Spleen (tissue), 11 donors: ENCODE measurements at regions not wholly inside any gene's neighbourhood (a gene's known extent, or its start where the extent isn't known, plus 50 kb on each side); places are given as distances from the start of the nearest gene placed in this dataset.
"Not testable (repeated sequence)": the region's sequence is repeated elsewhere in the genome, so short reads cannot be mapped to it uniquely, and the experiment has no call there.

Experiments
- DNase-seq: peaks from one replicate; pipeline ENCODE4 v3.0.0-alpha.2; 2020
- H3K27ac ChIP-seq, 8 donors: fragments of 200-600 bp; sonication (generic) in 7 of 8; 1 replicate in 4 of 8; 2 replicates in 4 of 8; pipeline versions ENCODE4 v1.5.0 to v1.8.0; 2016 to 2021; ENCODE audit warnings: inconsistent platforms in 4 of 8, mild to moderate bottlenecking in 4 of 8, moderate library complexity in 1 of 8
- H3K27me3 ChIP-seq, 7 donors: fragments of 200-600 bp; sonication (generic) in 6 of 7; replicated peaks in 1 of 7; 1 replicate in 4 of 7; 2 replicates in 3 of 7; pipeline versions ENCODE4 v1.5.0 to v1.8.0; 2016 to 2021; ENCODE audit warnings: inconsistent platforms in 3 of 7, mild to moderate bottlenecking in 1 of 7
- H3K36me3 ChIP-seq, 6 donors: fragments of 200-600 bp; sonication (generic) in 5 of 6; 1 replicate in 4 of 6; 2 replicates in 2 of 6; pipeline versions ENCODE4 v1.5.0 to v1.8.0; 2016 to 2021; ENCODE audit warnings: inconsistent platforms in 2 of 6
- H3K4me1 ChIP-seq, 6 donors: fragments of 200-600 bp; sonication (generic) in 5 of 6; 1 replicate in 3 of 6; 2 replicates in 3 of 6; pipeline versions ENCODE4 v1.5.0 to v1.8.0; 2016 to 2021; ENCODE audit warnings: inconsistent platforms in 3 of 6
- H3K4me3 ChIP-seq, 8 donors: fragments of 200-600 bp; sonication (generic) in 7 of 8; 1 replicate in 4 of 8; 2 replicates in 4 of 8; pipeline versions ENCODE4 v1.5.0 to v1.8.0; 2016 to 2021; ENCODE audit warnings: inconsistent platforms in 4 of 8, mild to moderate bottlenecking in 4 of 8, moderate library complexity in 2 of 8
- H3K9me3 ChIP-seq, 8 donors: fragments of 200-600 bp; sonication (generic) in 7 of 8; 1 replicate in 4 of 8; 2 replicates in 4 of 8; pipeline versions ENCODE4 v1.5.0 to v1.8.0; 2016 to 2021; ENCODE audit warnings: inconsistent platforms in 4 of 8
- CTCF ChIP-seq, 11 experiments: fragments of 200-600 bp in 7 of 11; fragments of 450-650 bp in 4 of 11; sonication (generic) in 4 of 11; IDR thresholded peaks in 8 of 11; conservative IDR thresholded peaks in 3 of 11; 1 replicate in 7 of 11; 2 replicates in 4 of 11; pipeline versions ENCODE4 v1.4.0 to v1.8.0; 2016 to 2021; ENCODE audit warnings: antibody characterized with exemption in 11 of 11, inconsistent platforms in 4 of 11, mild to moderate bottlenecking in 1 of 11
- POLR2A ChIP-seq, 3 donors: fragments of 450-650 bp; IDR thresholded peaks; one replicate each; pipeline ENCODE4 v1.5.1; 2017; ENCODE audit warnings: antibody characterized with exemption in 3 of 3, mild to moderate bottlenecking in 1 of 3
- POLR2AphosphoS5 ChIP-seq, 3 donors: sonication (generic); formaldehyde crosslinking; IDR thresholded peaks; one replicate each; pipeline ENCODE4 v1.5.1; 2017; ENCODE audit warnings: antibody characterized with exemption in 3 of 3
- WGBS, 5 donors: extraction: QIAGEN DNeasy Blood & Tissue Kit in 3 of 5; methylation state at CpG; one replicate each; pipeline versions ENCODE4 v1.1.5 to v1.1.7; 2013 to 2018; 5-methylcytosine and 5-hydroxymethylcytosine counted together
- intact Hi-C: fragments of 100-400 bp; cut with DNase I; formaldehyde crosslinking; loops from one replicate; pipeline ENCODE4 v1.15.0; 2023; ENCODE audit warnings: low total_unique reads
- donor health status: healthy with polysubstance abuse.
- donor health status: DM: no; HTN: no; CAD: no; lungs with moderate emphysema.
- donor health status: DM: no; HTN: no; CAD: no.
- donor health status: Bipolar disorder and iron deficiency.
- donor health status: healthy.
- donor health status: DM: no; HTN: no; CAD: no.
- donor health status: DM: yes; HTN: yes; CAD: no.

GRCh38 chr10:84018826-84019225, 120.5 kb upstream of the GHITM start:
- Histone ChIP-seq H3K4me3 (no peak overlapping the region), H3K9me3 (peaks cover 0 to 14% (median 9%) of the 10 kb centered on the region in 8 donors), H3K4me1 (no peaks in the 10 kb centered on the region), H3K27me3 (peaks cover 0 to 31% (median 0%) of the 10 kb centered on the region in 7 donors), H3K27ac (no peak overlapping the region), H3K36me3 (no peaks in the 10 kb centered on the region)
- 87 to 96% (median 88%) methylated on average over 3 of the region's 3 CpGs for WGBS, 5 donors
- TF ChIP-seq POLR2A (IDR thresholded peaks at IDR 0.05) (no peak), POLR2AphosphoS5 (IDR thresholded peaks at IDR 0.05) (no peak), CTCF (IDR thresholded peaks at IDR 0.05 in 8 of 11, conservative IDR thresholded peaks at IDR 0.05 in 3 of 11) (no peak)
- no peak for DNase-seq
- intact Hi-C loops: no loop called here

GRCh38 chr10:84019854-84020458, 119.4 kb upstream of the GHITM start:
- H3K9me3 ChIP-seq: peaks cover 0 to 24% (median 9%) of the 10 kb centered on the region in 8 donors
- H3K36me3 ChIP-seq, intact Hi-C loops, H3K4me1 ChIP-seq, H3K27ac ChIP-seq, H3K4me3 ChIP-seq, DNase-seq: not testable (repeated sequence)
- WGBS, 5 donors: 72 to 82% (median 76%) methylated on average over 6 to 9 of the region's 9 CpGs
- peaks cover 0 to 25% (median 0%) of the 10 kb centered on the region in 7 donors for H3K27me3 ChIP-seq

GRCh38 chr10:84026821-84027257, 112.5 kb upstream of the GHITM start:
- H3K27ac ChIP-seq: no peak overlapping the region
- peaks cover 0 to 29% (median 3%) of the 10 kb centered on the region in 8 donors for H3K9me3 ChIP-seq
- TF ChIP-seq CTCF (IDR thresholded peaks at IDR 0.05 in 8 of 11, conservative IDR thresholded peaks at IDR 0.05 in 3 of 11): peak in 8 of 11 experiments; percentile 19 to 66 (median 46)
- TF ChIP-seq POLR2AphosphoS5 (IDR thresholded peaks at IDR 0.05): no peak
- intact Hi-C loops: no loop called here
- no peaks in the 10 kb centered on the region for H3K27me3 ChIP-seq
- H3K4me1 ChIP-seq: no peaks in the 10 kb centered on the region
- no peaks in the 10 kb centered on the region for H3K36me3 ChIP-seq
- no peak overlapping the region for H3K4me3 ChIP-seq
- DNase-seq: no peak

- Histone ChIP-seq H3K27ac (no peak overlapping the region), H3K4me1 (no peaks in the 10 kb centered on the region), H3K36me3 (no peaks in the 10 kb centered on the region), H3K4me3 (no peak overlapping the region), H3K27me3 (no peaks in the 10 kb centered on the region), H3K9me3 (peaks cover 0 to 12% (median 0%) of the 10 kb centered on the region in 8 donors)
- 49 to 72% (median 56%) methylated on average over 4 of the region's 4 CpGs for WGBS, 5 donors
- intact Hi-C loops: no loop called here
- no peak for DNase-seq
- TF ChIP-seq POLR2AphosphoS5 (IDR thresholded peaks at IDR 0.05) (no peak), CTCF (IDR thresholded peaks at IDR 0.05 in 8 of 11, conservative IDR thresholded peaks at IDR 0.05 in 3 of 11) (no peak), POLR2A (IDR thresholded peaks at IDR 0.05) (no peak)
These were observed 109.5 kb upstream of the GHITM start for GRCh38 chr10:84029840-84030239.
